C4-2B (cell line): ENCODE measurements at regions not wholly inside any gene's neighbourhood (a gene's known extent, or its start where the extent isn't known, plus 50 kb on each side); places are given as distances from the start of the nearest gene placed in this dataset.

Source experiments
- ZFX ChIP-seq: fragments of 450-650 bp; IDR thresholded peaks from 2 replicates; pipeline ENCODE4 v1.6.1; 2017
- TF ChIP-seq, protein P1 (sequence below): fragments of 450-650 bp; conservative IDR thresholded peaks from 2 replicates; pipeline ENCODE4 v1.5.1; 2017; ENCODE audit warnings: mild to moderate bottlenecking

DNA sequence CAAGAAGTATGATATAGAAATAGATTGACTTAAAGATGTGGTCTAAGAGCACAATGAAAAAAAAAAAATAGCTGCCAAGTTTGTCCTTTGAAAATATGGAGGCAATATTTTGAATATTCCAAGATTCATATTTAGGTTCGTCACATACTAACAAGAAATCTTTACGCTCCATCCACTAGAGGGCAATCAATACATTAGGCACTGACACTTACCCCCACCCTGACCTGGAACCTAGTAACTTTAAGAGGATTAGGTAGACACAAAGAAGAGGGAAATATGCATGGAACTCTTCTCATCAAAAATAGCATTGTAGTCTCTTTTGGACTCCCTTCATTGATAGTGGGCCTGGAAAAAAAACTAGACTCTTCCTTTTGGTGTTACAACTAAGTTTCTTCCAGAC is 1108.1 kb downstream of the PCDH19 start:
- TF ChIP-seq, protein P1, sequence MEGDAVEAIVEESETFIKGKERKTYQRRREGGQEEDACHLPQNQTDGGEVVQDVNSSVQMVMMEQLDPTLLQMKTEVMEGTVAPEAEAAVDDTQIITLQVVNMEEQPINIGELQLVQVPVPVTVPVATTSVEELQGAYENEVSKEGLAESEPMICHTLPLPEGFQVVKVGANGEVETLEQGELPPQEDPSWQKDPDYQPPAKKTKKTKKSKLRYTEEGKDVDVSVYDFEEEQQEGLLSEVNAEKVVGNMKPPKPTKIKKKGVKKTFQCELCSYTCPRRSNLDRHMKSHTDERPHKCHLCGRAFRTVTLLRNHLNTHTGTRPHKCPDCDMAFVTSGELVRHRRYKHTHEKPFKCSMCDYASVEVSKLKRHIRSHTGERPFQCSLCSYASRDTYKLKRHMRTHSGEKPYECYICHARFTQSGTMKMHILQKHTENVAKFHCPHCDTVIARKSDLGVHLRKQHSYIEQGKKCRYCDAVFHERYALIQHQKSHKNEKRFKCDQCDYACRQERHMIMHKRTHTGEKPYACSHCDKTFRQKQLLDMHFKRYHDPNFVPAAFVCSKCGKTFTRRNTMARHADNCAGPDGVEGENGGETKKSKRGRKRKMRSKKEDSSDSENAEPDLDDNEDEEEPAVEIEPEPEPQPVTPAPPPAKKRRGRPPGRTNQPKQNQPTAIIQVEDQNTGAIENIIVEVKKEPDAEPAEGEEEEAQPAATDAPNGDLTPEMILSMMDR: peak; percentile 65
- no peak for TF ChIP-seq ZFX
